ENCODE measurements at regions not wholly inside any gene's neighbourhood (a gene's known extent, or its start where the extent isn't known, plus 50 kb on each side); places are given as distances from the start of the nearest gene placed in this dataset.
A peak's percentile ranks its signal among the peaks of the same experiment; 100 is the strongest.

DNA sequence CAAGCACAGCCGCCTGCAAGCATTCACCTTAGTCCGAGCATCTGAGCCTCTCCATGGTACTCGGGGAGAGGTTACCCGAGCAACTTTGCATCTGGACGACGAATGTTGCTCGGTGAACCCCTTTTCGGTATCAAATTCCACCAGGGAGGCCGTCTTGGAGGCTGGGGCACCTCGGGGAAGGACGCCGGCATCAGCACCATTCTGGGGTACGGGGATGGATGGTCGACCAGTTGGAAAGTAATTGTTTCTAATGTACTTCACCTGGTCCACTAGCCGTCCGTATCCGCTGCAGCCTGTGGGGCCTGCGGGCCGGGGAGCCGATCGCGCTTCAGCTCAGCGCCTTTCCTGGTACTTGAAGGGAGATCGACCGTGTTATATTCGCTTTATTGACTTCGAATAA lies 161.7 kb upstream of the RTL1 start:
- DNase-seq = no peak
- no peak overlapping the region for H3K4me3 ChIP-seq (ENCODE audit: low read length)
- Mint-ChIP-seq H3K27ac (no peak overlapping the region), H3K9me3 (no peaks in the 10 kb centered on the region), H3K4me3 (no peak overlapping the region), H3K4me1 (ENCODE audit: low read depth) (no peaks in the 10 kb centered on the region), H3K27me3 (peaks cover 20% of the 10 kb centered on the region), H3K36me3 (ENCODE audit: low read depth) (no peaks in the 10 kb centered on the region)
- H3K27ac ChIP-seq (ENCODE audit: low read depth in 1 of 2, low read length in 2 of 2) = no peak overlapping the region
- CTCF ChIA-PET = no interaction called here
- H3K4me1 ChIP-seq (ENCODE audit: insufficient read depth, low read length) = no peaks in the 10 kb centered on the region
- no peaks in the 10 kb centered on the region for H3K36me3 ChIP-seq (ENCODE audit: insufficient read depth, low read length)
- H3K9me3 ChIP-seq (ENCODE audit: control insufficient read depth in 1 of 2, insufficient read depth in 1 of 2, low read length in 2 of 2) = peaks cover 0 to 22% of the 10 kb centered on the region in 2 experiments
- no peak for ATAC-seq (ENCODE audit: poor library complexity)
- H3K27me3 ChIP-seq (ENCODE audit: control insufficient read depth in 1 of 2, insufficient read depth in 2 of 2, low read length in 2 of 2) = peaks cover 0 to 2% of the 10 kb centered on the region in 2 experiments
- TF ChIP-seq CTCF (IDR thresholded peaks at IDR 0.05) = no peak
- POLR2A ChIA-PET = no interaction called here
- intact Hi-C loops (cut with DNase I, micrococcal nuclease) = no loop called here

DNA sequence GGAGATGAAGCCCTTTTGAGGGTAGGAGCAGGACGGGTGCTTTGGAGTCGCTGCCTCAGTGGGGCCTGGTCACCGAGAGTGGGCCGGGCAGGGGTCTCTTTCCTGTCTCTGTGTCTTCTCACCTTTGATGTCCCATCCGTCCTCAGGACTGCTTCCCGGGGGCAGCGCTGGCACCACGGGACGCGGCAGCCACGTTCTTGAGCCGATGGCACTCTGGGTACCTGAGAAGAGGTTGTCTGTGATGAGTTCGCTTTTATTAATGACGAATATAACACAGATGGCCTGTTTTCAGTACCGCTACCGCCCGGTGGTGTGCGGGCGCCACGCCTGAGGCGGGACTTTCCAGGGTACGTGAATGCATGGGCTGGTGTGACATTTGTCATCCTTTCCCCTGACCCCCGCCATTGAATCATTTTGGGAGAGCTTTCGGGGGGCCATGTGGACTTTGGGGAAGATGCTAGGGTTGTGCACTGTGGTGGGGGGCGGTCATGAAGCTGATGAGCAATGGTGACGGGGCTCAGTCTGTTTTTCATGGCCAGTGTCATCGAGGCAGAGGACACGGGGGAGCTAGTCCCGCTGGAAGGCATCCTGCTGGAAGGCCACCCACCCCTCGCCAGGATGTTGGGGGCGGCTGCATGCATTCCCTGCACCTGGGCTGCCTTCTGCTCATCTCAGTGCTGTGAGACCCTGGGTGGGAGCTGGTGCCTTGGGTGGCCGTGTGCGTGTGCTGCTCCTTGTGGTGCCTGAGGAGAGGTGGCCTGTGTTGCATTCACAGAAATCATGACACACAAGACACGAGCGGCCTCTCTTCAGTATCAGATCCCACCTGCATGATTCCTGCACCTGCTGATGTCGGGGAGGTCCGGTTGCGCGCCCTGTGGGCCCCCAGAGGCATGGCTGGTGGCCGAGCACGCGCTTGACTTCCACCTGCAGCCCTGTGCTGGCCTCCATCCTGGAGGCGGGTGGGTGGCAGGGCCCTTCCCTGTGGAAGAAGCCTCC lies 162.5 kb upstream of the RTL1 start:
- Mint-ChIP-seq H3K4me1 (ENCODE audit: low read depth) (no peaks in the 10 kb centered on the region), H3K36me3 (ENCODE audit: low read depth) (no peaks in the 10 kb centered on the region), H3K27ac (no peak overlapping the region), H3K4me3 (no peak overlapping the region), H3K27me3 (peaks cover 18% of the 10 kb centered on the region), H3K9me3 (no peaks in the 10 kb centered on the region)
- ChIA-PET CTCF (no interaction called here), POLR2A (no interaction called here)
- Histone ChIP-seq H3K36me3 (ENCODE audit: insufficient read depth, low read length) (no peaks in the 10 kb centered on the region), H3K9me3 (ENCODE audit: control insufficient read depth in 1 of 2, insufficient read depth in 1 of 2, low read length in 2 of 2) (peaks cover 0 to 18% of the 10 kb centered on the region in 2 experiments), H3K27ac (ENCODE audit: low read depth in 1 of 2, low read length in 2 of 2) (no peak overlapping the region), H3K4me3 (ENCODE audit: low read length) (no peak overlapping the region), H3K27me3 (ENCODE audit: control insufficient read depth in 1 of 2, insufficient read depth in 2 of 2, low read length in 2 of 2) (peaks cover 0 to 2% of the 10 kb centered on the region in 2 experiments), H3K4me1 (ENCODE audit: insufficient read depth, low read length) (no peaks in the 10 kb centered on the region)
- peak in 1 of 14 experiments; percentile 14 for DNase-seq
- intact Hi-C loops (cut with DNase I, micrococcal nuclease) = no loop called here
- TF ChIP-seq CTCF (IDR thresholded peaks at IDR 0.05) = no peak
- ATAC-seq (ENCODE audit: poor library complexity) = no peak

DNA sequence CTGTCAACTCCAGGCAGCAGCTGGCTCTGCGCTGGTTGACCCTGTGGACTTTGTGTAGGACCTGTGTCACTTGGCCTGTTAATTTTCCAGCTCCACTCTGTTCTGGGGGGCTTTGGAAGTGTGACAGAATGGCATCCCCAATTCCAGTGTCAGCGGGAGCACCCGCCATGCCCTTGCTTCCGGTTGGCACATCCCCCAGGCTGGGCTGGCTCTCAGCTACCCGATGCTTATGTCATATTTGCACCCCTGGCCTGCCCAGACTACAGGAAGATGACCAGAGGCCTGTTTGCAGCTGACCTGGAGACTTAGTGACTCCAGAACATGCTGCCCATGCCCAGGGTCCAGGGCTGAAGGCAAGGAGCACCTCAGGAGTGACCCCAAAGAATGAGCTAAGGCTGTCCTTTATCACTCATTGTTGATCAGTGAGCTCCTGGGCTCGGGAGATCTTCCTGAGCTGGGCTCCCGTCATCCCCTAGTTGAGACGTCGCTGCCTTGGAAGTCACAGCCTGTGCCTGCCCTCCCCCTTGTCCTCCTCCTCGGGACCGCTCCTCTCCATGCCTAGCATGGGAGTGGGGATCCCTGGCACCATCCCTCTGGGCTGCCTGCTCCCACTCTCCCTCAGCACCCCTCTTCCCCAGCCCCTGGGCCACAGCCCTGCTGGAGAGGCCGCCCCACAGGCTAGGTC lies 163.4 kb upstream of the RTL1 start:
- H3K4me3 Mint-ChIP-seq = no peak overlapping the region
- POLR2A ChIA-PET = no interaction called here
- H3K27me3 Mint-ChIP-seq = peaks cover 17% of the 10 kb centered on the region
- H3K27ac Mint-ChIP-seq = no peak overlapping the region
- H3K4me1 Mint-ChIP-seq (ENCODE audit: low read depth) = no peaks in the 10 kb centered on the region
- ATAC-seq (ENCODE audit: poor library complexity) (no peak), DNase-seq (peak in 1 of 14 experiments; percentile 6)
- TF ChIP-seq CTCF (IDR thresholded peaks at IDR 0.05) = no peak
- peaks cover 0 to 2% of the 10 kb centered on the region in 2 experiments for H3K27me3 ChIP-seq (ENCODE audit: control insufficient read depth in 1 of 2, insufficient read depth in 2 of 2, low read length in 2 of 2)
- peaks cover 0 to 10% of the 10 kb centered on the region in 2 experiments for H3K9me3 ChIP-seq (ENCODE audit: control insufficient read depth in 1 of 2, insufficient read depth in 1 of 2, low read length in 2 of 2)
- CTCF ChIA-PET = no interaction called here
- no peaks in the 10 kb centered on the region for H3K9me3 Mint-ChIP-seq
- intact Hi-C loops (cut with DNase I, micrococcal nuclease) = no loop called here
- no peaks in the 10 kb centered on the region for H3K36me3 ChIP-seq (ENCODE audit: insufficient read depth, low read length)
- no peak overlapping the region for H3K27ac ChIP-seq (ENCODE audit: low read depth in 1 of 2, low read length in 2 of 2)
- H3K36me3 Mint-ChIP-seq (ENCODE audit: low read depth) = no peaks in the 10 kb centered on the region
- no peak overlapping the region for H3K4me3 ChIP-seq (ENCODE audit: low read length)
- H3K4me1 ChIP-seq (ENCODE audit: insufficient read depth, low read length) = no peaks in the 10 kb centered on the region

All from CD4-positive, alpha-beta T cell (primary cell).